NT2/D1 (cell line): ENCODE measurements at regions not wholly inside any gene's neighbourhood (a gene's known extent, or its start where the extent isn't known, plus 50 kb on each side); places are given as distances from the start of the nearest gene placed in this dataset.

Experiments used
- YY1 ChIP-seq: IDR thresholded peaks from 2 replicates; pipeline ENCODE4 v1.6.1; 2011; ENCODE audit not compliant: insufficient read length, insufficient read depth
- ZNF274 ChIP-seq: IDR thresholded peaks from 2 replicates; pipeline ENCODE4 v1.6.1; 2011; ENCODE audit warnings: mild to moderate bottlenecking, low read depth, low read length

- TF ChIP-seq YY1 (no peak), ZNF274 (no peak)
Observed at GRCh38 chr10:4755286-4755989, 70.6 kb upstream of the AKR1E2 start.
